Keratinocyte (primary cell): ENCODE measurements at regions not wholly inside any gene's neighbourhood (a gene's known extent, or its start where the extent isn't known, plus 50 kb on each side); places are given as distances from the start of the nearest gene placed in this dataset.

Source experiments
- EZH2 ChIP-seq: IDR thresholded peaks from one replicate; pipeline ENCODE4 v1.6.1; 2012; ENCODE audit warnings: inconsistent platforms, mild to moderate bottlenecking, low read length, moderate library complexity
- TF ChIP-seq, protein P1 (sequence below), 3 experiments: IDR thresholded peaks in 1 of 3; conservative IDR thresholded peaks in 1 of 3; optimal IDR thresholded peaks in 1 of 3; 2 replicates in 2 of 3; 3 replicates in 1 of 3; pipeline versions ENCODE3 to v1.5.1; 2011; ENCODE audit warnings: low read length in 3 of 3, mild to moderate bottlenecking in 3 of 3, moderate library complexity in 2 of 3, control low read depth in 1 of 3, inconsistent platforms in 1 of 3; ENCODE audit not compliant: insufficient read depth in 2 of 3; ENCODE audit errors: extremely low read depth in 1 of 3

DNA sequence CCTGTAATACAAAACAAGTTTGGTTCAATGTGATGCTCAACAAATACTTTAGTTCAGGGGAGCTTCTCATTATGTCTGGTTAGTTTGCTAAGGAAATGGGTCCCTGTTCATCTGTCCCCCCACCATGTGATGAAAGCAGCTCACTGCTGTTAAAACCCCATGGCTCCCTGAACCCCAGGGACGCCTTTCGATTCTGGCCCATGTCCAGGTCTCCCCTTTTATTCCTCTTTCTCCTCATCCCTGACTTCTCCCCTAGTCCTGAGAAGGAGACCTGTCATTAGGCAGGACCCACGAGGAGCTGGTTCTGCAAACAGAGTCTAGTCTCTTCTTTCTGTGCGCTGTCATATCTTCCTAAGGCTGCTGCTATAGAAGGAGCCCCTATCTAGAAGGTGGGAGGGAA lies 213.3 kb upstream of the OSR1 start:
- TF ChIP-seq, protein P1, sequence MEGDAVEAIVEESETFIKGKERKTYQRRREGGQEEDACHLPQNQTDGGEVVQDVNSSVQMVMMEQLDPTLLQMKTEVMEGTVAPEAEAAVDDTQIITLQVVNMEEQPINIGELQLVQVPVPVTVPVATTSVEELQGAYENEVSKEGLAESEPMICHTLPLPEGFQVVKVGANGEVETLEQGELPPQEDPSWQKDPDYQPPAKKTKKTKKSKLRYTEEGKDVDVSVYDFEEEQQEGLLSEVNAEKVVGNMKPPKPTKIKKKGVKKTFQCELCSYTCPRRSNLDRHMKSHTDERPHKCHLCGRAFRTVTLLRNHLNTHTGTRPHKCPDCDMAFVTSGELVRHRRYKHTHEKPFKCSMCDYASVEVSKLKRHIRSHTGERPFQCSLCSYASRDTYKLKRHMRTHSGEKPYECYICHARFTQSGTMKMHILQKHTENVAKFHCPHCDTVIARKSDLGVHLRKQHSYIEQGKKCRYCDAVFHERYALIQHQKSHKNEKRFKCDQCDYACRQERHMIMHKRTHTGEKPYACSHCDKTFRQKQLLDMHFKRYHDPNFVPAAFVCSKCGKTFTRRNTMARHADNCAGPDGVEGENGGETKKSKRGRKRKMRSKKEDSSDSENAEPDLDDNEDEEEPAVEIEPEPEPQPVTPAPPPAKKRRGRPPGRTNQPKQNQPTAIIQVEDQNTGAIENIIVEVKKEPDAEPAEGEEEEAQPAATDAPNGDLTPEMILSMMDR (optimal IDR thresholded peaks at IDR 0.05 in 1 of 3, IDR thresholded peaks at IDR 0.05 in 1 of 3, conservative IDR thresholded peaks at IDR 0.05 in 1 of 3; ENCODE audit: extremely low read depth in 1 of 3, insufficient read depth in 2 of 3, low read length in 3 of 3) = no peak
- no peak for TF ChIP-seq EZH2
